ENCODE measurements at regions not wholly inside any gene's neighbourhood (a gene's known extent, or its start where the extent isn't known, plus 50 kb on each side); places are given as distances from the start of the nearest gene placed in this dataset.
"Not testable (repeated sequence)": the region's sequence is repeated elsewhere in the genome, so short reads cannot be mapped to it uniquely, and the experiment has no call there.

GRCh38 chr14:87240319-87240718, 752.7 kb downstream of the GALC start:
- not testable (repeated sequence) for TF ChIP-seq CTCF (IDR thresholded peaks at IDR 0.05; ENCODE audit: low read length); EZH2phosphoT487 (IDR thresholded peaks at IDR 0.05; ENCODE audit: low read length); EZH2 (optimal IDR thresholded peaks at IDR 0.05; ENCODE audit: low read depth, low read length)
